Keratinocyte (primary cell): ENCODE measurements at regions not wholly inside any gene's neighbourhood (a gene's known extent, or its start where the extent isn't known, plus 50 kb on each side); places are given as distances from the start of the nearest gene placed in this dataset.

Source experiments
- DNase-seq: peaks from one replicate; pipeline ENCODE4 v3.0.0-alpha.2; 2011; ENCODE audit warnings: low read depth, missing footprints, low spot score
- FAIRE-seq: peaks from 2 replicates; lab custom pipeline; 2011; peaks lifted over from hg19 to GRCh38; lab: Jason Lieb, UNC
- H2AFZ ChIP-seq: 2 replicates; pipeline ENCODE4 v1.6.0; 2012; ENCODE audit warnings: low read length, control low read depth, inconsistent platforms; ENCODE audit not compliant: control insufficient read depth
- H3K27ac ChIP-seq: 2 replicates; pipeline ENCODE4 v1.5.1; 2011; ENCODE audit warnings: low read length; ENCODE audit not compliant: control insufficient read depth, insufficient read depth
- H3K27me3 ChIP-seq: 3 replicates; pipeline ENCODE4 v1.6.0; 2011; ENCODE audit warnings: low read length; ENCODE audit not compliant: control insufficient read depth, insufficient read depth; ENCODE audit errors: extremely low read depth
- H3K36me3 ChIP-seq, 2 experiments: 2 replicates in 1 of 2; 3 replicates in 1 of 2; pipeline ENCODE4 v1.5.1; 2011; ENCODE audit warnings: low read length in 2 of 2, mild to moderate bottlenecking in 1 of 2; ENCODE audit not compliant: control insufficient read depth in 2 of 2, insufficient read depth in 2 of 2; ENCODE audit errors: extremely low read depth in 1 of 2
- H3K4me1 ChIP-seq: 3 replicates; pipeline ENCODE4 v1.5.1; 2011; ENCODE audit warnings: low read length; ENCODE audit not compliant: control insufficient read depth, insufficient read depth; ENCODE audit errors: extremely low read depth
- H3K4me2 ChIP-seq: 3 replicates; pipeline ENCODE4 v1.6.0; 2011; ENCODE audit warnings: low read depth, low read length; ENCODE audit not compliant: control insufficient read depth, insufficient read depth; ENCODE audit errors: extremely low read depth
- H3K4me3 ChIP-seq, 3 experiments: fragments of 200-600 bp in 1 of 3; sonication (generic) in 1 of 3; 2 replicates in 2 of 3; 3 replicates in 1 of 3; pipeline ENCODE4 v1.5.1; 2011 to 2016; ENCODE audit warnings: low read length in 3 of 3, mild to moderate bottlenecking in 3 of 3, control low read depth in 2 of 3, inconsistent platforms in 1 of 3, low read depth in 1 of 3, mixed read lengths in 1 of 3, mixed run types in 1 of 3, moderate library complexity in 1 of 3; ENCODE audit not compliant: control insufficient read depth in 2 of 3, insufficient read depth in 2 of 3; ENCODE audit errors: extremely low read depth in 1 of 3
- H3K79me2 ChIP-seq: 2 replicates; pipeline ENCODE4 v1.6.0; 2012; ENCODE audit warnings: low read length; ENCODE audit not compliant: control insufficient read depth, insufficient read depth
- H3K9ac ChIP-seq: 3 replicates; pipeline ENCODE4 v1.6.0; 2011; ENCODE audit warnings: low read length; ENCODE audit not compliant: control insufficient read depth, insufficient read depth; ENCODE audit errors: extremely low read depth
- H3K9me1 ChIP-seq: 3 replicates; pipeline ENCODE4 v1.6.0; 2011; ENCODE audit warnings: low read length; ENCODE audit not compliant: control insufficient read depth, insufficient read depth; ENCODE audit errors: extremely low read depth
- H3K9me3 ChIP-seq: 2 replicates; pipeline ENCODE4 v1.5.1; 2012; ENCODE audit warnings: low read depth, low read length; ENCODE audit not compliant: control insufficient read depth
- H4K20me1 ChIP-seq: 3 replicates; pipeline ENCODE4 v1.6.0; 2011; ENCODE audit warnings: low read length; ENCODE audit not compliant: control insufficient read depth, insufficient read depth; ENCODE audit errors: extremely low read depth
- EZH2 ChIP-seq: IDR thresholded peaks from one replicate; pipeline ENCODE4 v1.6.1; 2012; ENCODE audit warnings: inconsistent platforms, mild to moderate bottlenecking, low read length, moderate library complexity
- dilution Hi-C: fragments of 300-500 bp; cut with MboI; formaldehyde crosslinking; loops from one replicate; pipeline ENCODE4 v1.7.0; 2020; ENCODE audit warnings: low sequenced_read_pairs; ENCODE audit not compliant: extremely low pct_ligation_motif_present
- TF ChIP-seq, protein P1 (sequence below), 3 experiments: IDR thresholded peaks in 1 of 3; conservative IDR thresholded peaks in 1 of 3; optimal IDR thresholded peaks in 1 of 3; 2 replicates in 2 of 3; 3 replicates in 1 of 3; pipeline versions ENCODE3 to v1.5.1; 2011; ENCODE audit warnings: low read length in 3 of 3, mild to moderate bottlenecking in 3 of 3, moderate library complexity in 2 of 3, control low read depth in 1 of 3, inconsistent platforms in 1 of 3; ENCODE audit not compliant: insufficient read depth in 2 of 3; ENCODE audit errors: extremely low read depth in 1 of 3

DNA sequence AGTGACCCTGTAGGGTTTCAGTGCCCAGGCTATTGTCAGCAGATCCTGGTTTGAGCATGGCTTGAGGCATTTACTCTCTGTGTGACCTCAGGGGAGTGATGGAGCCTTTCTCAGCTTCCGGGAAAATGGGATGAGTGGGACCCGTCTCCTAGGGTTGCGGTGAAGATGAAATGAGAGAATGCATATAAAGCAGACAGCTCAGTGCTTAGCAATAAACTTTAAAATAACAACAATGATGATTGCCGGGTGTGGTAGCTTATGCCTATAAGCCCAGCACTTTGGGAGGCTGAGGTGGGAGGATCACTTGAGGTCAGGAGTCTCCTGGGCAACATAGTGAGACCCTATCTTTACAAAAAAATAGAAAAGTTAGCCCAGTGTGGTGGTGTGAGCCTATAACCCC is 106.0 kb upstream of the MTHFD1L start:
- H3K79me2 ChIP-seq = no peaks in the 10 kb centered on the region
- H3K27ac ChIP-seq = no peak overlapping the region
- no peaks in the 10 kb centered on the region for H3K9me1 ChIP-seq
- no peaks in the 10 kb centered on the region for H4K20me1 ChIP-seq
- dilution Hi-C loops = no loop called here
- TF ChIP-seq, protein P1, sequence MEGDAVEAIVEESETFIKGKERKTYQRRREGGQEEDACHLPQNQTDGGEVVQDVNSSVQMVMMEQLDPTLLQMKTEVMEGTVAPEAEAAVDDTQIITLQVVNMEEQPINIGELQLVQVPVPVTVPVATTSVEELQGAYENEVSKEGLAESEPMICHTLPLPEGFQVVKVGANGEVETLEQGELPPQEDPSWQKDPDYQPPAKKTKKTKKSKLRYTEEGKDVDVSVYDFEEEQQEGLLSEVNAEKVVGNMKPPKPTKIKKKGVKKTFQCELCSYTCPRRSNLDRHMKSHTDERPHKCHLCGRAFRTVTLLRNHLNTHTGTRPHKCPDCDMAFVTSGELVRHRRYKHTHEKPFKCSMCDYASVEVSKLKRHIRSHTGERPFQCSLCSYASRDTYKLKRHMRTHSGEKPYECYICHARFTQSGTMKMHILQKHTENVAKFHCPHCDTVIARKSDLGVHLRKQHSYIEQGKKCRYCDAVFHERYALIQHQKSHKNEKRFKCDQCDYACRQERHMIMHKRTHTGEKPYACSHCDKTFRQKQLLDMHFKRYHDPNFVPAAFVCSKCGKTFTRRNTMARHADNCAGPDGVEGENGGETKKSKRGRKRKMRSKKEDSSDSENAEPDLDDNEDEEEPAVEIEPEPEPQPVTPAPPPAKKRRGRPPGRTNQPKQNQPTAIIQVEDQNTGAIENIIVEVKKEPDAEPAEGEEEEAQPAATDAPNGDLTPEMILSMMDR (optimal IDR thresholded peaks at IDR 0.05 in 1 of 3, IDR thresholded peaks at IDR 0.05 in 1 of 3, conservative IDR thresholded peaks at IDR 0.05 in 1 of 3; ENCODE audit: extremely low read depth in 1 of 3, insufficient read depth in 2 of 3, low read length in 3 of 3) = no peak
- no peak for TF ChIP-seq EZH2
- H2AFZ ChIP-seq = no peak overlapping the region
- no peaks in the 10 kb centered on the region for H3K4me1 ChIP-seq
- H3K4me3 ChIP-seq = no peak overlapping the region
- no peak overlapping the region for H3K4me2 ChIP-seq
- H3K36me3 ChIP-seq = no peaks in the 10 kb centered on the region
- FAIRE-seq (no peak), DNase-seq (no peak)
- no peak overlapping the region for H3K9ac ChIP-seq
- H3K9me3 ChIP-seq = no peaks in the 10 kb centered on the region
- H3K27me3 ChIP-seq = no peaks in the 10 kb centered on the region

DNA sequence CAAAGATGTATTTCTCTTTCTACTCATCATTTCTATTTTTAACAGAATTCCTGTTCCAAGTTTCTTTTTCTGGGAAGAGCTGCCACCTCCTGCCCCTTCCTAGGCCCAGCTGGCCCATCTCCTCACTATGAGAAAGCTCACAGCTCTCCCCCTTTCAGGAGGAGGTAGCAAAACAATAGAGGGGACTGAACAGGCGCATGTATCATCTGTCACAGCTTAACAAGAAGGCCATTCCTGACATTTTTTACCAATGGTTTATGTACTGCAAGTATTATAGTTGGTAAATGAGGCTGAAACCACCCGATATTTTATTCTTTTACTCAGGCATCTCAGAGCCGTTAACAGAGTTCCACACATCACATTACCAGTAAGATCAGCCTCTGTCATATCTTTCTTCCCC is 103.7 kb upstream of the MTHFD1L start:
- Histone ChIP-seq H3K27ac (no peak overlapping the region), H2AFZ (no peak overlapping the region), H3K4me1 (no peaks in the 10 kb centered on the region), H4K20me1 (no peaks in the 10 kb centered on the region), H3K36me3 (no peaks in the 10 kb centered on the region), H3K4me3 (no peak overlapping the region), H3K27me3 (no peaks in the 10 kb centered on the region), H3K9me3 (no peaks in the 10 kb centered on the region), H3K4me2 (no peak overlapping the region), H3K9ac (no peak overlapping the region), H3K9me1 (no peaks in the 10 kb centered on the region), H3K79me2 (no peaks in the 10 kb centered on the region)
- no peak for DNase-seq
- dilution Hi-C loops = no loop called here
- no peak for FAIRE-seq
- TF ChIP-seq, protein P1 (optimal IDR thresholded peaks at IDR 0.05 in 1 of 3, IDR thresholded peaks at IDR 0.05 in 1 of 3, conservative IDR thresholded peaks at IDR 0.05 in 1 of 3; ENCODE audit: extremely low read depth in 1 of 3, insufficient read depth in 2 of 3, low read length in 3 of 3) = no peak
- TF ChIP-seq EZH2 = no peak
